Loucy (cell line): ENCODE measurements at regions not wholly inside any gene's neighbourhood (a gene's known extent, or its start where the extent isn't known, plus 50 kb on each side); places are given as distances from the start of the nearest gene placed in this dataset.

ENCODE experiments used
- H2AFZ ChIP-seq: fragments of 200-600 bp; sonication (generic); 2 replicates; pipeline ENCODE4 v1.6.0; 2016; ENCODE audit warnings: antibody characterized with exemption, mild to moderate bottlenecking, low read length, moderate library complexity
- H3F3A ChIP-seq: fragments of 200-600 bp; 2 replicates; pipeline ENCODE4 v1.6.0; 2016; ENCODE audit warnings: antibody characterized with exemption, low read depth, mild to moderate bottlenecking
- H3K27me3 ChIP-seq: fragments of 200-600 bp; sonication (generic); 2 replicates; pipeline ENCODE4 v1.6.1; 2014; ENCODE audit warnings: low read length, mild to moderate bottlenecking; ENCODE audit not compliant: insufficient read depth, poor library complexity, severe bottlenecking
- H3K36me3 ChIP-seq: fragments of 200-600 bp; sonication (generic); 2 replicates; pipeline ENCODE4 v1.6.1; 2016; ENCODE audit warnings: low read length; ENCODE audit not compliant: insufficient read depth
- H3K4me1 ChIP-seq: fragments of 200-600 bp; sonication (generic); 2 replicates; pipeline ENCODE4 v1.5.1; 2014; ENCODE audit warnings: low read length, mild to moderate bottlenecking; ENCODE audit not compliant: insufficient read depth, poor library complexity, severe bottlenecking
- H3K4me2 ChIP-seq: fragments of 200-600 bp; sonication (generic); 2 replicates; pipeline ENCODE4 v1.6.0; 2014; ENCODE audit warnings: antibody characterized with exemption, low read length, low read depth, mild to moderate bottlenecking; ENCODE audit not compliant: poor library complexity, severe bottlenecking
- H3K4me3 ChIP-seq: fragments of 200-600 bp; sonication (generic); 2 replicates; pipeline ENCODE4 v1.5.1; 2014; ENCODE audit warnings: low read length, mild to moderate bottlenecking, mixed read lengths; ENCODE audit not compliant: poor library complexity, severe bottlenecking
- H3K79me2 ChIP-seq: fragments of 200-600 bp; sonication (generic); 2 replicates; pipeline ENCODE4 v1.6.1; 2014; ENCODE audit warnings: low read length; ENCODE audit not compliant: insufficient read depth
- H3K9ac ChIP-seq: fragments of 200-600 bp; sonication (generic); 2 replicates; pipeline ENCODE4 v1.6.0; 2014; ENCODE audit warnings: mild to moderate bottlenecking, low read depth, low read length, moderate library complexity; ENCODE audit not compliant: poor library complexity, severe bottlenecking
- H3K9me2 ChIP-seq: fragments of 200-600 bp; sonication (generic); replicated peaks from 2 replicates; pipeline ENCODE4 v1.6.1; 2016; ENCODE audit warnings: low read depth, low read length, mixed read lengths
- H3K9me3 ChIP-seq: fragments of 200-600 bp; sonication (generic); 2 replicates; pipeline ENCODE4 v1.6.1; 2014; ENCODE audit warnings: mild to moderate bottlenecking, antibody characterized with exemption, low read length, low read depth; ENCODE audit not compliant: insufficient read depth
- H4K20me1 ChIP-seq: fragments of 200-600 bp; sonication (generic); 2 replicates; pipeline ENCODE4 v1.6.0; 2014; ENCODE audit warnings: antibody characterized with exemption, low read length, mild to moderate bottlenecking; ENCODE audit not compliant: insufficient read depth, poor library complexity, severe bottlenecking
- EZH2phosphoT487 ChIP-seq: fragments of 200-600 bp; IDR thresholded peaks from 2 replicates; pipeline ENCODE4 v1.6.1; 2018; ENCODE audit warnings: antibody characterized with exemption, mild to moderate bottlenecking, moderate library complexity, borderline replicate concordance
- TF ChIP-seq, protein P1 (sequence below): fragments of 200-600 bp; sonication (generic); conservative IDR thresholded peaks from 2 replicates; pipeline ENCODE4 v1.5.1; 2014; ENCODE audit warnings: mild to moderate bottlenecking, antibody characterized with exemption, low read length

DNA sequence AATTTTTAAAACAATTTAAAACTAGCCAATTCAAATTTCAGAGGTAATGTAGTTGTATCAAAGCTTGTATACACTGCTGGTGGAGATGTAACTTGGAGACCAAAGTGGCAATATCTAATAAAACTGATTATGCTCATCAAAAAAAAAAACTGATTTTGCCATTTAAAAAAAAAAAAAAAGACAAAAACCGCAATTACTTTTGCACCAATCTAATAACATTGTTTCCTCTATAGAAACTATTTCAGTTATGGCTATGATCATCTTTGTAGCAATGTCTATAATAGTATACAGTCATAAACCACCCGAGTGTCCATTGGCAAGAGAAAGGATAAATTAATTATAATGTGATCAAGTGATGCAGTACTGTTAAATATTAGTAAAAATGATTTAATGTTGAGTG lies 149.3 kb upstream of the SEMA6D start:
- Histone ChIP-seq H2AFZ (no peak overlapping the region), H4K20me1 (no peaks in the 10 kb centered on the region), H3K9ac (no peak overlapping the region), H3K4me3 (no peak overlapping the region), H3K36me3 (no peaks in the 10 kb centered on the region), H3K27me3 (no peaks in the 10 kb centered on the region), H3K79me2 (no peaks in the 10 kb centered on the region), H3F3A (no peaks in the 10 kb centered on the region), H3K9me3 (no peaks in the 10 kb centered on the region), H3K9me2 (no peaks in the 10 kb centered on the region), H3K4me1 (no peaks in the 10 kb centered on the region), H3K4me2 (no peak overlapping the region)
- no peak for TF ChIP-seq EZH2phosphoT487
- TF ChIP-seq, protein P1, sequence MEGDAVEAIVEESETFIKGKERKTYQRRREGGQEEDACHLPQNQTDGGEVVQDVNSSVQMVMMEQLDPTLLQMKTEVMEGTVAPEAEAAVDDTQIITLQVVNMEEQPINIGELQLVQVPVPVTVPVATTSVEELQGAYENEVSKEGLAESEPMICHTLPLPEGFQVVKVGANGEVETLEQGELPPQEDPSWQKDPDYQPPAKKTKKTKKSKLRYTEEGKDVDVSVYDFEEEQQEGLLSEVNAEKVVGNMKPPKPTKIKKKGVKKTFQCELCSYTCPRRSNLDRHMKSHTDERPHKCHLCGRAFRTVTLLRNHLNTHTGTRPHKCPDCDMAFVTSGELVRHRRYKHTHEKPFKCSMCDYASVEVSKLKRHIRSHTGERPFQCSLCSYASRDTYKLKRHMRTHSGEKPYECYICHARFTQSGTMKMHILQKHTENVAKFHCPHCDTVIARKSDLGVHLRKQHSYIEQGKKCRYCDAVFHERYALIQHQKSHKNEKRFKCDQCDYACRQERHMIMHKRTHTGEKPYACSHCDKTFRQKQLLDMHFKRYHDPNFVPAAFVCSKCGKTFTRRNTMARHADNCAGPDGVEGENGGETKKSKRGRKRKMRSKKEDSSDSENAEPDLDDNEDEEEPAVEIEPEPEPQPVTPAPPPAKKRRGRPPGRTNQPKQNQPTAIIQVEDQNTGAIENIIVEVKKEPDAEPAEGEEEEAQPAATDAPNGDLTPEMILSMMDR: no peak

DNA sequence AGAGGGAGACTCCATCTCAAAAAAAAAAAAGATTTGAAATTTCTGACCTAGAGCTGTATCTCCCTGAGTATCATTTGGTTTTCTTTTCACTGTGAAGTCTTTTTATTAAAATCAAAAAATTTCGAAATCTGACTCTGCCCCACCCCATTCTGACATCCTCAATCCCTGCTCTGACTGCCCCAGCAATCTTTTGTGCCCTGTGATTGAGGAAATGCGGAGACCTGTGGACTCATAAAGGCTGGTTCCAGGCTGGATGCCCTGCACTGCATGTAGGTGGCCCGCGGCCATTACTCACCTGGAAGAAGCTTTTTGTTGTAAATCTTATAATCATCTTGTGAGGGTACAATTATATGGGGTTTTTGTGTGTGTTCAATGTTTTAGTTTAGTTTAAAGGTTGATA lies 147.3 kb upstream of the SEMA6D start:
- Histone ChIP-seq H4K20me1 (no peaks in the 10 kb centered on the region), H3K4me1 (no peaks in the 10 kb centered on the region), H3F3A (no peaks in the 10 kb centered on the region), H3K27me3 (no peaks in the 10 kb centered on the region), H3K4me2 (no peak overlapping the region), H2AFZ (no peak overlapping the region), H3K9ac (no peak overlapping the region), H3K79me2 (no peaks in the 10 kb centered on the region), H3K36me3 (no peaks in the 10 kb centered on the region), H3K9me3 (no peaks in the 10 kb centered on the region), H3K9me2 (no peaks in the 10 kb centered on the region), H3K4me3 (no peak overlapping the region)
- no peak for TF ChIP-seq EZH2phosphoT487
- TF ChIP-seq, protein P1: no peak

DNA sequence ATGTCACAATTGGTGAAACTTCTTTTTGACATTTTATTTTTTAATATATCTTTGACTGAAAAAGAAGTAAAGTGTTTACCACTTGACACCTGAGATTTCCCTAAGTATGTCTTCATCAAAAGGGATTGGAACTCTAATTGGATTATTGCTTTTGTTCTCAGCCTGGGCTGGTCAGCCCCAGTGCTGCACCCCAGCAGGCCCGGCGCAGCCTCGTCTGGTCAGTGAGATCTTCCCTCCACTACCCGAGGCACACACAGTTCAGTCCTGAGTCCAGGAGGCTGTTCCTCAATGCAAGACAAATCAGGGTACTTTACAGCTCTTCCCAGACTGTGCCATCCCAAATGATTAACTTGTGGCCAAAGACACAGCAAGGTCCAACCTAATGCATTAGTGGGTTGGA lies 146.9 kb upstream of the SEMA6D start:
- Histone ChIP-seq H3K27me3 (no peaks in the 10 kb centered on the region), H3K36me3 (no peaks in the 10 kb centered on the region), H4K20me1 (no peaks in the 10 kb centered on the region), H3K4me1 (no peaks in the 10 kb centered on the region), H3K9ac (no peak overlapping the region), H3K4me2 (no peak overlapping the region), H2AFZ (no peak overlapping the region), H3K79me2 (no peaks in the 10 kb centered on the region), H3K9me2 (no peaks in the 10 kb centered on the region), H3K4me3 (no peak overlapping the region), H3F3A (no peaks in the 10 kb centered on the region), H3K9me3 (no peaks in the 10 kb centered on the region)
- TF ChIP-seq, protein P1: no peak
- no peak for TF ChIP-seq EZH2phosphoT487
